ENCODE measurements at regions not wholly inside any gene's neighbourhood (a gene's known extent, or its start where the extent isn't known, plus 50 kb on each side); places are given as distances from the start of the nearest gene placed in this dataset.
"Not testable (repeated sequence)": the region's sequence is repeated elsewhere in the genome, so short reads cannot be mapped to it uniquely, and the experiment has no call there.

GRCh38 chr5:18754201-18754600, 1119.9 kb downstream of the TAF11L14 start:
- no peak for DNase-seq (ENCODE audit: low read depth in 2 of 2, low spot score in 1 of 2)

- no peak for DNase-seq (ENCODE audit: low read depth in 2 of 2, low spot score in 1 of 2)
Observed at GRCh38 chr5:18761801-18762200, 1127.5 kb downstream of the TAF11L14 start.

GRCh38 chr5:18764161-18764560, 1129.9 kb downstream of the TAF11L14 start:
- no peak for DNase-seq (ENCODE audit: low read depth in 2 of 2, low spot score in 1 of 2)

- no peak for DNase-seq (ENCODE audit: low read depth in 2 of 2, low spot score in 1 of 2)
Observed at GRCh38 chr5:18765304-18765703, 1131.0 kb downstream of the TAF11L14 start.

- no peak for DNase-seq (ENCODE audit: low read depth in 2 of 2, low spot score in 1 of 2)
Observed at GRCh38 chr5:18771097-18771610, 1136.9 kb downstream of the TAF11L14 start.

GRCh38 chr5:18772475-18772874, 1138.2 kb downstream of the TAF11L14 start:
- DNase-seq (ENCODE audit: low read depth in 2 of 2, low spot score in 1 of 2) = no peak

GRCh38 chr5:18778225-18778624, 1144.0 kb downstream of the TAF11L14 start:
- DNase-seq (ENCODE audit: low read depth in 2 of 2, low spot score in 1 of 2) = no peak

GRCh38 chr5:18789218-18789998, 1155.1 kb downstream of the TAF11L14 start:
- DNase-seq (ENCODE audit: low read depth in 2 of 2, low spot score in 1 of 2) = no peak

- DNase-seq (ENCODE audit: low read depth in 2 of 2, low spot score in 1 of 2) = no peak
Observed at GRCh38 chr5:18792145-18792544, 1157.9 kb downstream of the TAF11L14 start.

- DNase-seq (ENCODE audit: low read depth in 2 of 2, low spot score in 1 of 2) = no peak
Observed at GRCh38 chr5:18797222-18797621, 1163.0 kb downstream of the TAF11L14 start.

GRCh38 chr5:18798058-18798457, 1163.8 kb downstream of the TAF11L14 start:
- no peak for DNase-seq (ENCODE audit: low read depth in 2 of 2, low spot score in 1 of 2)

GRCh38 chr5:18799482-18800128, 1165.3 kb downstream of the TAF11L14 start:
- no peak for DNase-seq (ENCODE audit: low read depth in 2 of 2, low spot score in 1 of 2)

GRCh38 chr5:18800293-18801025, 1166.2 kb downstream of the TAF11L14 start:
- DNase-seq (ENCODE audit: low read depth in 2 of 2, low spot score in 1 of 2) = no peak

- DNase-seq (ENCODE audit: low read depth in 2 of 2, low spot score in 1 of 2) = not testable (repeated sequence)
Observed at GRCh38 chr5:18801413-18801812, 1167.2 kb downstream of the TAF11L14 start.

- DNase-seq (ENCODE audit: low read depth in 2 of 2, low spot score in 1 of 2) = no peak
Observed at GRCh38 chr5:18802336-18802735, 1168.1 kb downstream of the TAF11L14 start.

- DNase-seq (ENCODE audit: low read depth in 2 of 2, low spot score in 1 of 2) = no peak
Observed at GRCh38 chr5:18805376-18805775, 1171.1 kb downstream of the TAF11L14 start.

- DNase-seq (ENCODE audit: low read depth in 2 of 2, low spot score in 1 of 2) = no peak
Observed at GRCh38 chr5:18807256-18808149, 1173.2 kb downstream of the TAF11L14 start.

GRCh38 chr5:18811661-18812060, 1176.3 kb downstream of the CDH18 start:
- DNase-seq (ENCODE audit: low read depth in 2 of 2, low spot score in 1 of 2) = no peak

- no peak for DNase-seq (ENCODE audit: low read depth in 2 of 2, low spot score in 1 of 2)
Observed at GRCh38 chr5:18828351-18828750, 1159.6 kb downstream of the CDH18 start.

GRCh38 chr5:18829539-18829938, 1158.5 kb downstream of the CDH18 start:
- DNase-seq (ENCODE audit: low read depth in 2 of 2, low spot score in 1 of 2) = no peak

GRCh38 chr5:18850216-18850615, 1137.8 kb downstream of the CDH18 start:
- no peak for DNase-seq (ENCODE audit: low read depth in 2 of 2, low spot score in 1 of 2)
